ENCODE measurements at regions not wholly inside any gene's neighbourhood (a gene's known extent, or its start where the extent isn't known, plus 50 kb on each side); places are given as distances from the start of the nearest gene placed in this dataset.

DNA sequence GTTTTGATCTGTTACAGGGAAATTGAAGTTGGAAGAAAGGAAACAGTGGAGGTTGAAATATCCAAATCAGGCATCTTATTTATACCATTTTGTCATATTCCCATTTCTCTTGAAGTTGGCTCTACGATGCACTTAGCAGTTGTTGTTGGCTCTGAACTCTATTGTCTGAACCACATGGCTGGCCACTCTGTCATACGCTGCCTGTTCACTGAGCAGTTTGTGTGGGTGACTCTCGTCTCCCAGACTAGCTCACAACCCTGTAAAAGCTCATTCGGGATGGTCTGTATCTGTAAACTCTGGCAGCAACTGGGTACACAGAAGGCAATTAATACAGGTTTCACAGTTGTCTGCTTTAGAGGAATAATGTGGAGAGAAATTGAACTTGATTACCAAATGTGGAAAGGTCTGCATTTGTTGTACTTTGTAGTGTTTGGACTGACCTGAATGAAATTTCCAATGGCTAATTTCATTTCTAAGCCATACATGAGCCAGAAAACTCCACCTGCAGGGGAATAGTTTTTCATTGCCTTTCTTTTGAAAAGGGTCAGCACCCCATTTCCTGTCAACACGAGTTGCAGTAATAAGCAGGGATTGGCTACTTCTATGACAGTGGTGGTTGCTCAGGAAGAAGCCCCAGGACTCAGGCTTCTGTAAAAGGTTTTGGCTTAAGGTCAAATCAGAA lies 378.2 kb downstream of the OSR1 start:
- Histone ChIP-seq H3K36me3 (no peaks in the 10 kb centered on the region), H3K4me3 (no peak overlapping the region), H3K4me1 (peaks cover 0 to 4% of the 10 kb centered on the region in 2 donors), H3K27me3 (no peaks in the 10 kb centered on the region), H3K27ac (no peak overlapping the region), H3K9me3 (no peaks in the 10 kb centered on the region)
- intact Hi-C loops (cut with DNase I; ENCODE audit: low total_unique reads), result no loop called here
- TF ChIP-seq, protein P1, sequence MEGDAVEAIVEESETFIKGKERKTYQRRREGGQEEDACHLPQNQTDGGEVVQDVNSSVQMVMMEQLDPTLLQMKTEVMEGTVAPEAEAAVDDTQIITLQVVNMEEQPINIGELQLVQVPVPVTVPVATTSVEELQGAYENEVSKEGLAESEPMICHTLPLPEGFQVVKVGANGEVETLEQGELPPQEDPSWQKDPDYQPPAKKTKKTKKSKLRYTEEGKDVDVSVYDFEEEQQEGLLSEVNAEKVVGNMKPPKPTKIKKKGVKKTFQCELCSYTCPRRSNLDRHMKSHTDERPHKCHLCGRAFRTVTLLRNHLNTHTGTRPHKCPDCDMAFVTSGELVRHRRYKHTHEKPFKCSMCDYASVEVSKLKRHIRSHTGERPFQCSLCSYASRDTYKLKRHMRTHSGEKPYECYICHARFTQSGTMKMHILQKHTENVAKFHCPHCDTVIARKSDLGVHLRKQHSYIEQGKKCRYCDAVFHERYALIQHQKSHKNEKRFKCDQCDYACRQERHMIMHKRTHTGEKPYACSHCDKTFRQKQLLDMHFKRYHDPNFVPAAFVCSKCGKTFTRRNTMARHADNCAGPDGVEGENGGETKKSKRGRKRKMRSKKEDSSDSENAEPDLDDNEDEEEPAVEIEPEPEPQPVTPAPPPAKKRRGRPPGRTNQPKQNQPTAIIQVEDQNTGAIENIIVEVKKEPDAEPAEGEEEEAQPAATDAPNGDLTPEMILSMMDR (IDR thresholded peaks at IDR 0.05), result no peak
- TF ChIP-seq POLR2A (IDR thresholded peaks at IDR 0.05), result no peak
- no peak for DNase-seq

DNA sequence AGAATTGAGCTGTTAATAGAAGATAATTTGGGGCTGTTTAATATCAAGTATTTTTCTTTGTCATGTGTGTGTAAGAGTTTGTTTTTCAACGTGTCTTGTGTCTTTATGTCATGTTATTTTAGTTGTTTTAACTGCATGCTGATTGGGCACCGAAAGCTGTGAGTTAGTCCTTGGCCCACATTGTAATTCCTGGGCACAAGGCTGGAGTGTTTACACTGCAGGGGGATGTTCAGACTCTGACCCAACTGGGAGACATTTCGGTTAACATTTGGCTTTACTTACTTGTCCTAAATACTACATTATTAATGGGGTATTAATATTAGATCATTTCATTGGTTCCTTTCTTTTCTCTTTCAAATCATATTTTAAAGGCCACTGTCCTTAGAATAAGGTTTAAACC lies 381.0 kb downstream of the OSR1 start:
- DNase-seq, result no peak
- TF ChIP-seq POLR2A (IDR thresholded peaks at IDR 0.05), result no peak
- no peak overlapping the region for H3K4me3 ChIP-seq
- H3K4me1 ChIP-seq, result peaks cover 0 to 4% of the 10 kb centered on the region in 2 donors
- intact Hi-C loops (cut with DNase I; ENCODE audit: low total_unique reads), result no loop called here
- H3K36me3 ChIP-seq, result no peaks in the 10 kb centered on the region
- no peaks in the 10 kb centered on the region for H3K9me3 ChIP-seq
- H3K27me3 ChIP-seq, result no peaks in the 10 kb centered on the region
- H3K27ac ChIP-seq, result peak overlapping the region; percentile 76 to 80

DNA sequence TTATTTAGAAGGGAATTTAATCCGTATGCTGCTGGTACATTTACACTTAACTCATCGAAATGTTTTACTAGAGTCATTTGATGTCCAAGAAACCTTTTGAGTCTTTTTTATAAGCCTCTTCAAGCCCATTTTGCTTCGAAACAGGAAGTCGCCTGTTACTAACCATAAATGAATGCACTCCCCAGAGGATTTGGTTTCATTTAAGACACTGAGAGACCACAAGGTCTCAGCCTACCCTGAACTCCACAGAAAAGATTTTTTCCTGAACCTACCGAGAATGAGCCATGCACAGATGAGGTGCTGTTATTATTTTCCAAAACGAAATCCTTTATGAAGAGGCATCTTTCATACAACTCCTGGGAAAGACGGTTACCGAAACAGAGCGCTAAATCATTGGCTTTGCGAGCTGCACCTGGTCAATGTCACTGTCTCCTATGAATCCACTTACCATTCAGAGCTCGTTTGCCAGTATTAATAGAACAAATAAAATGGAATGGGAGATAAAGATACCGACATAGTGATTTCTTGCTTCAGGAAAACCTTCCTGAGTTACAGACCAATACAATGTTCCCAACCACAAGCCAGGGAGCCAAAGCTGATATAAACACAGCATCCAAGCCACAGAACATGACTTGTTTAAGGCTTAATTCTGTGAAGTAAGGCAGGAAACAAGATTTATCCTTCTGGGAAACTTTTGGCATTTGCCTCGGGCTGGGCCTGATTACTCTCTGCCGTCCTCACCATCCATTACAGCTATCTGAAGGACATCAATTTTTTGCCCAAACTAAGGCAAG lies 382.1 kb downstream of the OSR1 start:
- Histone ChIP-seq H3K9me3 (no peaks in the 10 kb centered on the region), H3K4me1 (peaks cover 0 to 4% of the 10 kb centered on the region in 2 donors), H3K27ac (peak overlapping the region; percentile 76 to 80), H3K4me3 (peak overlapping the region in 1 of 2 donors; percentile 22), H3K27me3 (no peaks in the 10 kb centered on the region), H3K36me3 (no peaks in the 10 kb centered on the region)
- intact Hi-C loops (cut with DNase I; ENCODE audit: low total_unique reads), result no loop called here
- DNase-seq, result peak; percentile 52 to 68
- TF ChIP-seq, protein P1 (IDR thresholded peaks at IDR 0.05), result no peak
- no peak for TF ChIP-seq POLR2A (IDR thresholded peaks at IDR 0.05)

DNA sequence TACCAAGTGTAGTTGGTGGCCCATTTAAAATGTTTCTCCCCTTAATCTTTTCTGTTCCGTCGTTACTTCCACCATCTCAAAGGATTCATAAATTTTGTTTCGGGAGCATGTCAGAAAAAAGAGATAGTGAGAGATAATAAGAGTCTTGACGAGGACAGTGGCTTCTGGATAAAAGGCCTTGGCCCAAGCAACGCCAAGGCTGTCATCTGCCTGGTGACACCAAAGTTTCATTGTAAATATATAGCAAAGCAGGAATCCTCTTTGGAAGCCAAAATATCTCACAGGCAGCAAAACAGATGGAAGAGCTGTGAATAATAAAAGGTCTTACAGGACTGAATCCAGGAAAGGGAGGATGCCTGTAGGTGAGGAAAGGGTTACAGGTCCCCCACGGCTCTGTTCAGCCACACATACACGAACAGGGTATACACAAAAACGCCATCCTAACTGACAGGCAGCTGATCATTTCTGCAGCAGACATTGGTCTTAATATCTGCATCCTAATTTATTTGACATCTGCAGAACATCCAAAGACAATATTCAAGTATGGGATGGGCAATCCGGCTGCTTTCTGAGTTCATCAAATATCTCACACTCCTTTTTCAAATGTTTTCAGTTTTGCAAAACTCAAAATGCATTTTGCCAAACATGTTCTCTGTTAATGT lies 382.8 kb downstream of the OSR1 start:
- DNase-seq, result no peak
- Histone ChIP-seq H3K27me3 (no peaks in the 10 kb centered on the region), H3K36me3 (no peaks in the 10 kb centered on the region), H3K9me3 (no peaks in the 10 kb centered on the region), H3K27ac (peak overlapping the region; percentile 76 to 80), H3K4me1 (peaks cover 0 to 4% of the 10 kb centered on the region in 2 donors), H3K4me3 (peak overlapping the region in 1 of 2 donors; percentile 22)
- intact Hi-C loops (cut with DNase I; ENCODE audit: low total_unique reads), result no loop called here
- TF ChIP-seq POLR2A (IDR thresholded peaks at IDR 0.05), result no peak
- TF ChIP-seq, protein P1 (IDR thresholded peaks at IDR 0.05), result no peak

DNA sequence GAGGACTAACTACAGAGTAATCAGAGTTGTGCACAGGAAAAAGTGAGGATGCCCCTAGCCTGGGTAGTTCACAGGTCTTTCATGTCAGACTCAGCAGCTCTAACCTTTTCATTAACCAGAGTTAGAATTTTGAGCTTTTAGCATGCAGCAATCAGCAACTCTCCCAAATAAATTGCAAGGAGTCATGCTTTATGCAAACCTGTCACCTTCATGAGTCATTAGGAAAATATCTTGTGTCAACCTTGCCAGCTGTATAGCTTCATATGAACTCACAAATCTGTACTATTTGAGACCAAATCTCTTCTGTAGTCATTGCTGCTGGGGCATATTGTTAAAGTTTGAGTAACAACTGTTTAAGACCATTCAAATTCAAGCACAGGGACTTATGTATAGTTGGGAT lies 382.3 kb upstream of the NT5C1B start:
- intact Hi-C loops (cut with DNase I; ENCODE audit: low total_unique reads), result no loop called here
- Histone ChIP-seq H3K9me3 (no peaks in the 10 kb centered on the region), H3K27ac (no peak overlapping the region), H3K4me3 (no peak overlapping the region), H3K27me3 (no peaks in the 10 kb centered on the region), H3K4me1 (peaks cover 0 to 4% of the 10 kb centered on the region in 2 donors), H3K36me3 (no peaks in the 10 kb centered on the region)
- TF ChIP-seq, protein P1 (IDR thresholded peaks at IDR 0.05), result no peak
- TF ChIP-seq POLR2A (IDR thresholded peaks at IDR 0.05), result no peak
- no peak for DNase-seq
